ENCODE measurements at regions not wholly inside any gene's neighbourhood (a gene's known extent, or its start where the extent isn't known, plus 50 kb on each side); places are given as distances from the start of the nearest gene placed in this dataset.

GRCh38 chr12:4145990-4146859 is 127.3 kb upstream of the CCND2 start:
- no peak for TF ChIP-seq POLR2A (IDR thresholded peaks at IDR 0.05; ENCODE audit: low read length)
- TF ChIP-seq GATA1 (IDR thresholded peaks at IDR 0.05; ENCODE audit: low read depth, low read length) = no peak

Measured in erythroblast (primary cell).